OCI-LY1 (cell line): ENCODE measurements at regions not wholly inside any gene's neighbourhood (a gene's known extent, or its start where the extent isn't known, plus 50 kb on each side); places are given as distances from the start of the nearest gene placed in this dataset.

Source experiments
- H2AFZ ChIP-seq: fragments of 200-600 bp; sonication (generic), shearing (Covaris generic); 2 replicates; pipeline ENCODE4 v1.6.0; 2014; ENCODE audit warnings: antibody characterized with exemption, mild to moderate bottlenecking, low read length
- H3F3A ChIP-seq: fragments of 200-600 bp; sonication (generic), shearing (Covaris generic); 2 replicates; pipeline ENCODE4 v1.6.0; 2014; ENCODE audit warnings: mild to moderate bottlenecking, antibody characterized with exemption, low read length, moderate library complexity; ENCODE audit not compliant: insufficient read depth
- H3K27ac ChIP-seq: fragments of 200-600 bp; sonication (generic); 2 replicates; pipeline ENCODE4 v1.5.1; 2014; ENCODE audit warnings: low read length, mixed run types, mild to moderate bottlenecking, low read depth; ENCODE audit not compliant: poor library complexity, severe bottlenecking
- H3K27me3 ChIP-seq: fragments of 200-600 bp; sonication (generic); 2 replicates; pipeline ENCODE4 v1.6.0; 2014; ENCODE audit warnings: antibody characterized with exemption, mild to moderate bottlenecking, low read length, moderate library complexity; ENCODE audit not compliant: insufficient read depth
- H3K36me3 ChIP-seq: fragments of 200-600 bp; sonication (generic); 2 replicates; pipeline ENCODE4 v1.6.1; 2014; ENCODE audit warnings: mild to moderate bottlenecking, antibody characterized with exemption, low read length, moderate library complexity, mixed read lengths; ENCODE audit not compliant: insufficient read depth
- H3K4me1 ChIP-seq: fragments of 200-600 bp; sonication (generic); 2 replicates; pipeline ENCODE4 v1.5.1; 2014; ENCODE audit warnings: mild to moderate bottlenecking, low read length, moderate library complexity; ENCODE audit not compliant: insufficient read depth, severe bottlenecking
- H3K4me2 ChIP-seq: fragments of 200-600 bp; sonication (generic), shearing (Covaris generic); 2 replicates; pipeline ENCODE4 v1.6.1; 2014; ENCODE audit warnings: low read length
- H3K4me3 ChIP-seq: fragments of 200-600 bp; sonication (generic); 2 replicates; pipeline ENCODE4 v1.5.1; 2014; ENCODE audit warnings: low read length, low read depth, mild to moderate bottlenecking, mixed read lengths; ENCODE audit not compliant: poor library complexity, severe bottlenecking
- H3K79me2 ChIP-seq: fragments of 200-600 bp; shearing (Covaris generic); 2 replicates; pipeline ENCODE4 v1.6.1; 2016; ENCODE audit warnings: mixed run types, low read length, mixed read lengths; ENCODE audit not compliant: insufficient read depth
- H3K9ac ChIP-seq: fragments of 200-600 bp; sonication (generic), shearing (Covaris generic); 2 replicates; pipeline ENCODE4 v1.6.1; 2014; ENCODE audit warnings: mild to moderate bottlenecking, low read length, mixed read lengths
- H3K9me2 ChIP-seq: fragments of 200-600 bp; sonication (generic), shearing (Covaris generic); 2 replicates; pipeline ENCODE4 v1.6.1; 2014; ENCODE audit warnings: low read depth, mild to moderate bottlenecking, low read length, mixed read lengths
- H3K9me3 ChIP-seq: fragments of 200-600 bp; shearing (Covaris generic); 2 replicates; pipeline ENCODE4 v1.6.1; 2014; ENCODE audit warnings: low read length, mixed read lengths
- H4K20me1 ChIP-seq: fragments of 200-600 bp; sonication (generic), shearing (Covaris generic); 2 replicates; pipeline ENCODE4 v1.6.0; 2016; ENCODE audit warnings: mild to moderate bottlenecking, low read length; ENCODE audit not compliant: insufficient read depth
- EZH2 ChIP-seq: fragments of 200-600 bp; sonication (generic), shearing (Covaris generic); IDR thresholded peaks from 2 replicates; pipeline ENCODE4 v1.8.0; 2017; ENCODE audit warnings: borderline replicate concordance, mixed run types, mild to moderate bottlenecking, antibody characterized with exemption, low read length, moderate library complexity, mixed read lengths
- TF ChIP-seq, protein P1 (sequence below): fragments of 200-600 bp; sonication (generic), shearing (Covaris generic); IDR thresholded peaks from 2 replicates; pipeline ENCODE4 v1.5.1; 2017; ENCODE audit warnings: mild to moderate bottlenecking, antibody characterized with exemption, low read length, moderate library complexity, mixed read lengths

DNA sequence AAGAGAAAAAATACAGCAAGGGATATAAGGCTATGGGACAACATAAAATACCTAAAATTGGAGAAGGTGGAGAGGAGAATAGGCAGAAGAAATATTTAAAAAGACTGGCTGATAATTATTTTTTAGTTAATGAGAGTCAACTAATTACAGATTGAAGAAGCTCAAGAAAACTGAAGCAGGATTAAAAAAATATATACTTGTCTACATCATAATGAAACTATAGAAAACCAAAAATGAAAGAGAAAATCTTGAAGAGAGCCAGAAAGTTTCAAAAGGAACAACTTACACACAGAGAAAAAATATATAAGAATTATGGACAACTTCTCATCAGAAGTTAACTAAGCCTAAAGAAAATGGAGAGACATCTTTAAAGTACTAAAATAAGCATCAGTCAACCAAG is 62.9 kb upstream of the APCDD1 start:
- no peaks in the 10 kb centered on the region for H4K20me1 ChIP-seq
- H3K9me3 ChIP-seq = no peaks in the 10 kb centered on the region
- no peaks in the 10 kb centered on the region for H3K4me1 ChIP-seq
- TF ChIP-seq, protein P1, sequence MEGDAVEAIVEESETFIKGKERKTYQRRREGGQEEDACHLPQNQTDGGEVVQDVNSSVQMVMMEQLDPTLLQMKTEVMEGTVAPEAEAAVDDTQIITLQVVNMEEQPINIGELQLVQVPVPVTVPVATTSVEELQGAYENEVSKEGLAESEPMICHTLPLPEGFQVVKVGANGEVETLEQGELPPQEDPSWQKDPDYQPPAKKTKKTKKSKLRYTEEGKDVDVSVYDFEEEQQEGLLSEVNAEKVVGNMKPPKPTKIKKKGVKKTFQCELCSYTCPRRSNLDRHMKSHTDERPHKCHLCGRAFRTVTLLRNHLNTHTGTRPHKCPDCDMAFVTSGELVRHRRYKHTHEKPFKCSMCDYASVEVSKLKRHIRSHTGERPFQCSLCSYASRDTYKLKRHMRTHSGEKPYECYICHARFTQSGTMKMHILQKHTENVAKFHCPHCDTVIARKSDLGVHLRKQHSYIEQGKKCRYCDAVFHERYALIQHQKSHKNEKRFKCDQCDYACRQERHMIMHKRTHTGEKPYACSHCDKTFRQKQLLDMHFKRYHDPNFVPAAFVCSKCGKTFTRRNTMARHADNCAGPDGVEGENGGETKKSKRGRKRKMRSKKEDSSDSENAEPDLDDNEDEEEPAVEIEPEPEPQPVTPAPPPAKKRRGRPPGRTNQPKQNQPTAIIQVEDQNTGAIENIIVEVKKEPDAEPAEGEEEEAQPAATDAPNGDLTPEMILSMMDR = no peak
- TF ChIP-seq EZH2 = no peak
- no peak overlapping the region for H3K4me2 ChIP-seq
- H3K4me3 ChIP-seq = no peak overlapping the region
- H3K36me3 ChIP-seq = no peaks in the 10 kb centered on the region
- no peak overlapping the region for H3K9ac ChIP-seq
- H3K9me2 ChIP-seq = no peaks in the 10 kb centered on the region; the same call in 1 of the 2 replicates
- H3K27ac ChIP-seq = no peak overlapping the region
- no peaks in the 10 kb centered on the region for H3F3A ChIP-seq
- H3K27me3 ChIP-seq = no peaks in the 10 kb centered on the region
- H2AFZ ChIP-seq = no peak overlapping the region
- no peaks in the 10 kb centered on the region for H3K79me2 ChIP-seq

DNA sequence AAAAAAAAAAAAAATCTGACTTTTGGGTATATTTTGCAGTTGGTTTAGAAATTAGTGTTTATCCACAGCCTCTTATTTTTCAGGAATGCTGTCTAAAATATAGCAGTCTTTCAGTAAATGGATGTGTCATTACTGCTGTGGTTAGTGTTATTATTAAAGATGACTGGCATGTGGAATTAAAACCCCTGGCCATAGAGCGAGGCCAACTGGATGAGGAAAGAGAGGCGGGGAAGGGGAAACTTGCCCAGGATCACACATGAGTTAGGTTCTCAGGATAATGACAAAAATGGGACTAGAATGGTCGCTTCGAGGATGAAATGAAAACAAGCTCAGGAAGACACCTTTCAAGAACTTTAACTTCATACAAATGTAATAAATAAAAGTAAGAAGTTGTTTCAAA is 57.4 kb upstream of the APCDD1 start:
- no peaks in the 10 kb centered on the region for H3K36me3 ChIP-seq

DNA sequence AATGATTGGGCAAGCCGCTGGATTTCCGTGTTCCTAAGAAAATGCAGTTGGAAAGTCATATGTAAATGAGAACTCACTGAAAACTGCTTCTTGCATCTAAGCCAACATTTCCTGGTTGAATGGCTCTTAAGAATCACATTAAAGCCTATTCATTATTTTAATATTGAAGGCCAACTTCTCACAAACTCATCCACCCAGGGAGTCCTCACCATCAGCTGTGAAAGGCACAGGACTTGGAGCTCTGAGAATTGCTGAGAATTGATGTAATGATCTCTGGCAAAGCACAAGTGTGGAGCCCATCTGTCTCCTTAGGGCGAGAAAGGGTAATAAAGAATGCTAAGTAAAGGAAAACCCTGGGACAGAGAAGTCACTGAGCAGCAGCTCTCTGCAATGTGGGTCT is 55.9 kb upstream of the APCDD1 start:
- no peak overlapping the region for H3K4me3 ChIP-seq
- no peaks in the 10 kb centered on the region for H3K9me3 ChIP-seq
- H3K27ac ChIP-seq = no peak overlapping the region
- no peak overlapping the region for H3K4me2 ChIP-seq
- no peak overlapping the region for H2AFZ ChIP-seq
- H4K20me1 ChIP-seq = no peaks in the 10 kb centered on the region
- no peaks in the 10 kb centered on the region for H3K36me3 ChIP-seq
- no peak overlapping the region for H3K9ac ChIP-seq
- H3F3A ChIP-seq = no peaks in the 10 kb centered on the region
- no peaks in the 10 kb centered on the region for H3K79me2 ChIP-seq
- no peaks in the 10 kb centered on the region; the same call in 1 of the 2 replicates for H3K9me2 ChIP-seq
- TF ChIP-seq, protein P1 = no peak
- TF ChIP-seq EZH2 = no peak
- no peaks in the 10 kb centered on the region; the same call in 1 of the 2 replicates for H3K27me3 ChIP-seq
- H3K4me1 ChIP-seq = no peaks in the 10 kb centered on the region

More for the DNA sequence above, 57.4 kb upstream of the APCDD1 start:
- Histone ChIP-seq H3K4me3 (no peak overlapping the region), H3K4me2 (no peak overlapping the region), H3K9ac (no peak overlapping the region), H3K9me2 (no peaks in the 10 kb centered on the region; the same call in 1 of the 2 replicates), H3K27ac (no peak overlapping the region), H4K20me1 (no peaks in the 10 kb centered on the region), H3K27me3 (no peaks in the 10 kb centered on the region; the same call in 1 of the 2 replicates), H3F3A (no peaks in the 10 kb centered on the region), H3K79me2 (no peaks in the 10 kb centered on the region), H3K9me3 (no peaks in the 10 kb centered on the region), H3K4me1 (no peaks in the 10 kb centered on the region), H2AFZ (no peak overlapping the region)
- TF ChIP-seq EZH2 = no peak
- TF ChIP-seq, protein P1 = no peak
